Psoas muscle (tissue), 7 donors: ENCODE measurements at regions not wholly inside any gene's neighbourhood (a gene's known extent, or its start where the extent isn't known, plus 50 kb on each side); places are given as distances from the start of the nearest gene placed in this dataset.
A peak's percentile ranks its signal among the peaks of the same experiment; 100 is the strongest.

Experiments
- ATAC-seq, 4 donors: fragments of 200-7000 bp; cut with Tn5 transposase; one replicate each; pipeline ENCODE4 v1.9.1; 2020; ENCODE audit warnings: moderate library complexity in 3 of 4, mild to moderate bottlenecking in 2 of 4
- DNase-seq, 2 donors: peaks; one replicate each; pipeline ENCODE4 v3.0.0-alpha.2; 2020
- H3K27ac ChIP-seq: fragments of 200-600 bp; one replicate; pipeline ENCODE4 v1.8.0; 2022
- H3K27me3 ChIP-seq, 3 donors: fragments of 200-600 bp in 1 of 3; one replicate each; pipeline versions ENCODE4 v1.6.1 to v1.8.0; 2013 to 2022; ENCODE audit warnings: low read length in 2 of 3, mild to moderate bottlenecking in 2 of 3, moderate library complexity in 1 of 3; ENCODE audit not compliant: insufficient read depth in 3 of 3
- H3K36me3 ChIP-seq, 2 donors: fragments of 200-600 bp in 1 of 2; one replicate each; pipeline versions ENCODE4 v1.6.1 to v1.8.0; 2013 to 2022; ENCODE audit warnings: low read depth in 1 of 2, mild to moderate bottlenecking in 1 of 2, moderate library complexity in 1 of 2; ENCODE audit not compliant: insufficient read depth in 1 of 2
- H3K4me1 ChIP-seq: fragments of 200-600 bp; one replicate; pipeline ENCODE4 v1.8.0; 2022
- H3K4me3 ChIP-seq: fragments of 200-600 bp; one replicate; pipeline ENCODE4 v1.8.0; 2022; ENCODE audit warnings: mild to moderate bottlenecking
- H3K9me3 ChIP-seq: fragments of 200-600 bp; one replicate; pipeline ENCODE4 v1.8.0; 2022
- CTCF ChIP-seq: fragments of 200-600 bp; IDR thresholded peaks from one replicate; pipeline ENCODE4 v1.8.0; 2022; ENCODE audit warnings: antibody characterized with exemption
- WGBS, 3 donors: extraction: QIAGEN DNeasy Blood & Tissue Kit; methylation state at CpG; one replicate each; pipeline versions ENCODE4 v1.1.6 to v1.1.7; 2013; 5-methylcytosine and 5-hydroxymethylcytosine counted together
- intact Hi-C, 2 donors: fragments of 100-400 bp; cut with DNase I; formaldehyde crosslinking; loops; one replicate each; pipeline versions ENCODE4 v1.11.0 to v1.14.2; 2022
- donor health status: healthy with polysubstance abuse.
- donor health status: DM: no; HTN: no; CAD: no; lungs with moderate emphysema.
- donor health status: Bipolar disorder and iron deficiency.
- donor health status: healthy.
- donor health status: DM: yes; HTN: yes; CAD: no.
- donor health status: DM: no; HTN: no; CAD: no.
- donor health status: DM: yes; HTN: yes; CAD: no.

DNA sequence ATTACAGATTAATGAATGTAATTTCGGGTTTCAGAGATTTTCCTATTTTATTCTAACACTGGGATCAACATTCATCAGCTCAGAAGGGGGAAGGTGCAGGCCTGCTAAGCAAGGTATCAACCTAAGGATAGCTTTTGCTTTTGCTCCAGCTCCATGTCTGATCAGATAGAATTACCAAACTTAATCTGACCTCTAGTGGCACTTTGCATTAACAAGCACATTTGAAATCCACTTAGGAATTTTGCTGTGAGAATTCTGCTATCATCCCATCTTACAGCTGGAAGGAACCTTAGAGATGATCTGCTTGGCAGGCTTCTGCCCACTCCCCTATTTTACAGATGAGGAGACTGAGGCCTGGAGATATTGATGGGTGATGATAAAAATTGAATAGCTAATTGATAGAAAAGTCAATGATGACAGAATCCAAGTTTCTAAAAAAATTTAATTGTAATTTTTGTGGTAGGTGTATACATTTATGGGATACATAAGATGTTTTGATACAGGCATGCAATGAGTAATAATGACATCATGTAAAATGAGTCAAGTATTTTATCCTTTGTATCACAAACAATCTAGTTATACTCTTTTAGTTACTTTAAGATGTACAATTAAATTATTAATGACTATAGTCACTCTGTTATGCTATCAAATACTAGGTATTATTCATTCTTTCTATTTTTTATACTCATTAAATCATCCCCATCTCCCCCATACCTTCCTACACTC, 209.2 kb upstream of the ZPLD1 start:
- DNase-seq = no peak
- Histone ChIP-seq H3K27me3 (no peaks in the 10 kb centered on the region), H3K4me3 (no peak overlapping the region), H3K36me3 (no peaks in the 10 kb centered on the region), H3K4me1 (no peaks in the 10 kb centered on the region), H3K9me3 (no peaks in the 10 kb centered on the region), H3K27ac (no peak overlapping the region)
- peak; percentile 56 to 87 (median 70) for ATAC-seq
- WGBS, 3 donors = 4 to 22% (median 10%) methylated on average over 1 of the region's 1 CpG
- intact Hi-C loops = loop anchor here (2.0 to 10.0 kb wide), 4 partner anchors 413 to 541 kb away; partner anchors contain the start of gene RPL24 (in 1 of the 2)
- TF ChIP-seq CTCF = peak; percentile 56

DNA sequence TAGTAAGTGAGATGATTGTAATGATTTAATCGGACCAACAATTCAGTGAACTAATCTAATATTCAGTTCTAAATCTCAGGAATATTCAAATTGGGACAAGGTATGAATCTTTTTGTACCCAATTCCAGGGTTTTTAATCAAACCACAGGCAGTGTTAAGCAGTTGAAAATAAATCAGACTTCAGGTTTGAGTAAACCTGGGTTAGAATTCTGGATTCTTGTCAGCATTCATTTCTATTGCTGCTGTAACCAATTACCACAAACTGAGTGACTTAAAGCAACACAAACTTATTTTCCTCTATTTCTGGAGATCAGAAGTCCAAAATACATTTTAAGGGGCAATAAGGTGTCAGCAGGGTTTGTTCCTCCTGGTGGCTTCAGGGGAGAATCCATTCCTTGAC, 208.4 kb upstream of the ZPLD1 start:
- H3K4me3 ChIP-seq = no peak overlapping the region
- TF ChIP-seq CTCF = no peak
- no peaks in the 10 kb centered on the region for H3K9me3 ChIP-seq
- H3K27ac ChIP-seq = no peak overlapping the region
- H3K36me3 ChIP-seq = no peaks in the 10 kb centered on the region
- intact Hi-C loops = loop anchor here (2.0 to 10.0 kb wide), 3 partner anchors 414 to 542 kb away; partner anchors contain the start of gene RPL24 (in 1 of the 2)
- H3K27me3 ChIP-seq = no peaks in the 10 kb centered on the region
- WGBS, 3 donors = 81 to 93% (median 87%) methylated on average over 1 of the region's 1 CpG
- DNase-seq (no peak), ATAC-seq (no peak)
- no peaks in the 10 kb centered on the region for H3K4me1 ChIP-seq

GRCh38 chr3:102229062-102229655, 205.7 kb upstream of the ZPLD1 start:
- Histone ChIP-seq H3K4me3 (no peak overlapping the region), H3K4me1 (no peaks in the 10 kb centered on the region), H3K27ac (no peak overlapping the region), H3K36me3 (no peaks in the 10 kb centered on the region), H3K27me3 (no peaks in the 10 kb centered on the region), H3K9me3 (no peaks in the 10 kb centered on the region)
- DNase-seq = peak; percentile 48 to 72
- TF ChIP-seq CTCF = peak; percentile 93
- ATAC-seq = peak; percentile 70 to 88 (median 82)
- 21 to 25% (median 22%) methylated on average over 7 of the region's 7 CpGs for WGBS, 3 donors
- intact Hi-C loops = loop anchor here (1.0 to 10.0 kb wide), 3 partner anchors 307 to 544 kb away; partner anchors contain the start of gene RPL24 (in 1 of the 2)

- 92 to 97% (median 92%) methylated on average over 2 of the region's 2 CpGs for WGBS, 3 donors
- H3K27ac ChIP-seq = no peak overlapping the region
- no peaks in the 10 kb centered on the region for H3K9me3 ChIP-seq
- DNase-seq = no peak
- H3K36me3 ChIP-seq = no peaks in the 10 kb centered on the region
- no peaks in the 10 kb centered on the region for H3K27me3 ChIP-seq
- intact Hi-C loops = loop anchor here in 1 of 2 donors (5.0 kb wide), 1 partner anchor 302 kb away; no protein-coding TSS in a partner anchor
- no peak overlapping the region for H3K4me3 ChIP-seq
- no peak for ATAC-seq
- H3K4me1 ChIP-seq = no peaks in the 10 kb centered on the region
- no peak for TF ChIP-seq CTCF
Measured at GRCh38 chr3:102230057-102230456, 204.8 kb upstream of the ZPLD1 start.
